Liver (tissue), 3 donors: ENCODE measurements at regions not wholly inside any gene's neighbourhood (a gene's known extent, or its start where the extent isn't known, plus 50 kb on each side); places are given as distances from the start of the nearest gene placed in this dataset.

ENCODE experiments used
- EGR1 ChIP-seq, 2 donors: IDR thresholded peaks; 2 replicates each; pipeline ENCODE4 v1.6.1; 2016 to 2018; ENCODE audit warnings: antibody characterized with exemption in 2 of 2, low read depth in 2 of 2
- GABPA ChIP-seq, 2 donors: IDR thresholded peaks in 1 of 2; conservative IDR thresholded peaks in 1 of 2; 2 replicates each; pipeline ENCODE4 v1.6.1; 2016; ENCODE audit warnings: antibody characterized with exemption in 2 of 2, mild to moderate bottlenecking in 1 of 2, moderate library complexity in 1 of 2
- HNF4A ChIP-seq, 2 donors: conservative IDR thresholded peaks; 2 replicates each; pipeline ENCODE4 v1.6.1; 2016; ENCODE audit warnings: antibody characterized with exemption in 2 of 2, mild to moderate bottlenecking in 2 of 2
- JUND ChIP-seq, 2 donors: IDR thresholded peaks; 2 replicates each; pipeline ENCODE4 v1.6.1; 2016; ENCODE audit warnings: antibody characterized with exemption in 2 of 2
- NR2F2 ChIP-seq: IDR thresholded peaks from 2 replicates; pipeline ENCODE4 v1.6.1; 2016; ENCODE audit warnings: antibody characterized with exemption
- RAD21 ChIP-seq, 2 donors: IDR thresholded peaks; 2 replicates each; pipeline ENCODE4 v1.6.1; 2016; ENCODE audit warnings: antibody characterized with exemption in 2 of 2, mild to moderate bottlenecking in 2 of 2
- SP1 ChIP-seq: IDR thresholded peaks from 2 replicates; pipeline ENCODE4 v1.6.1; 2018; ENCODE audit warnings: antibody characterized with exemption, mild to moderate bottlenecking
- TAF1 ChIP-seq: conservative IDR thresholded peaks from 2 replicates; pipeline ENCODE4 v1.6.1; 2016; ENCODE audit warnings: antibody characterized with exemption, mild to moderate bottlenecking
- YY1 ChIP-seq: IDR thresholded peaks from 2 replicates; pipeline ENCODE4 v1.6.1; 2016; ENCODE audit warnings: antibody characterized with exemption, mild to moderate bottlenecking
- TF ChIP-seq, protein P1 (sequence below): fragments of 150-350 bp; IDR thresholded peaks from 2 replicates; pipeline ENCODE4 v1.5.1; 2017; ENCODE audit warnings: improper control_type of control experiment, low read depth, low read length; ENCODE audit not compliant: missing input control
- TF ChIP-seq, protein P2 (sequence below): IDR thresholded peaks from 2 replicates; pipeline ENCODE4 v1.6.1; 2016; ENCODE audit warnings: antibody characterized with exemption
- TF ChIP-seq, protein P3 (sequence below): IDR thresholded peaks from 2 replicates; pipeline ENCODE4 v1.6.1; 2016; ENCODE audit warnings: antibody characterized with exemption
- TF ChIP-seq, protein P4 (sequence below): IDR thresholded peaks from 2 replicates; pipeline ENCODE4 v1.6.1; 2016; ENCODE audit warnings: antibody characterized with exemption, mild to moderate bottlenecking
- donor health status: healthy.
- donor health status: healthy.

DNA sequence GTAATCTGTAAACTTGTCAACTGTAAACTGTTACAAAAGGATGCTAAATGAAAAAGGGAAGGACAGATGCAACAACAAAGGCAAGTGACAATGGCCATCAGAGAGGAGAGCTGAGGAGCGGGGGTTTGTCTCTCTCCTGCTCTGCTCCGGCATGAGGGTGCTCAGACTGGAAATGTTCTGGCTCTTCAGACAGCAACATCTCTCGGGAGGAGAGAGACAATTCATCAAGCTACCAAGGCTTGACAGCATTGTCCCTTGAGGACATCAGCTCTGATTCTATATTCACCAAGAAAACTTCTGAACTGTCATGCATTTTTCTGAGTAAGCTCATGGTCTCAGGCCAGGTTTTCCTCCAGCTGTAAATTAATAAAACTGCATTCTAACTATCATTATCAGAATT is 408.2 kb downstream of the IGSF11 start:
- TF ChIP-seq, protein P1, sequence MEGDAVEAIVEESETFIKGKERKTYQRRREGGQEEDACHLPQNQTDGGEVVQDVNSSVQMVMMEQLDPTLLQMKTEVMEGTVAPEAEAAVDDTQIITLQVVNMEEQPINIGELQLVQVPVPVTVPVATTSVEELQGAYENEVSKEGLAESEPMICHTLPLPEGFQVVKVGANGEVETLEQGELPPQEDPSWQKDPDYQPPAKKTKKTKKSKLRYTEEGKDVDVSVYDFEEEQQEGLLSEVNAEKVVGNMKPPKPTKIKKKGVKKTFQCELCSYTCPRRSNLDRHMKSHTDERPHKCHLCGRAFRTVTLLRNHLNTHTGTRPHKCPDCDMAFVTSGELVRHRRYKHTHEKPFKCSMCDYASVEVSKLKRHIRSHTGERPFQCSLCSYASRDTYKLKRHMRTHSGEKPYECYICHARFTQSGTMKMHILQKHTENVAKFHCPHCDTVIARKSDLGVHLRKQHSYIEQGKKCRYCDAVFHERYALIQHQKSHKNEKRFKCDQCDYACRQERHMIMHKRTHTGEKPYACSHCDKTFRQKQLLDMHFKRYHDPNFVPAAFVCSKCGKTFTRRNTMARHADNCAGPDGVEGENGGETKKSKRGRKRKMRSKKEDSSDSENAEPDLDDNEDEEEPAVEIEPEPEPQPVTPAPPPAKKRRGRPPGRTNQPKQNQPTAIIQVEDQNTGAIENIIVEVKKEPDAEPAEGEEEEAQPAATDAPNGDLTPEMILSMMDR, result no peak
- TF ChIP-seq SP1 (no peak), JUND (IDR thresholded peaks at IDR 0.05) (no peak), YY1 (no peak), HNF4A (conservative IDR thresholded peaks at IDR 0.05) (no peak), RAD21 (IDR thresholded peaks at IDR 0.05) (no peak), TAF1 (no peak), GABPA (IDR thresholded peaks at IDR 0.05 in 1 of 2, conservative IDR thresholded peaks at IDR 0.05 in 1 of 2) (no peak), EGR1 (IDR thresholded peaks at IDR 0.05; ENCODE audit: low read depth in 2 of 2) (no peak), NR2F2 (no peak)
- TF ChIP-seq, protein P2, sequence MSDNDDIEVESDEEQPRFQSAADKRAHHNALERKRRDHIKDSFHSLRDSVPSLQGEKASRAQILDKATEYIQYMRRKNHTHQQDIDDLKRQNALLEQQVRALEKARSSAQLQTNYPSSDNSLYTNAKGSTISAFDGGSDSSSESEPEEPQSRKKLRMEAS, result no peak
- TF ChIP-seq, protein P3, sequence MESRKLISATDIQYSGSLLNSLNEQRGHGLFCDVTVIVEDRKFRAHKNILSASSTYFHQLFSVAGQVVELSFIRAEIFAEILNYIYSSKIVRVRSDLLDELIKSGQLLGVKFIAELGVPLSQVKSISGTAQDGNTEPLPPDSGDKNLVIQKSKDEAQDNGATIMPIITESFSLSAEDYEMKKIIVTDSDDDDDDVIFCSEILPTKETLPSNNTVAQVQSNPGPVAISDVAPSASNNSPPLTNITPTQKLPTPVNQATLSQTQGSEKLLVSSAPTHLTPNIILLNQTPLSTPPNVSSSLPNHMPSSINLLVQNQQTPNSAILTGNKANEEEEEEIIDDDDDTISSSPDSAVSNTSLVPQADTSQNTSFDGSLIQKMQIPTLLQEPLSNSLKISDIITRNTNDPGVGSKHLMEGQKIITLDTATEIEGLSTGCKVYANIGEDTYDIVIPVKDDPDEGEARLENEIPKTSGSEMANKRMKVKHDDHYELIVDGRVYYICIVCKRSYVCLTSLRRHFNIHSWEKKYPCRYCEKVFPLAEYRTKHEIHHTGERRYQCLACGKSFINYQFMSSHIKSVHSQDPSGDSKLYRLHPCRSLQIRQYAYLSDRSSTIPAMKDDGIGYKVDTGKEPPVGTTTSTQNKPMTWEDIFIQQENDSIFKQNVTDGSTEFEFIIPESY, result no peak
- TF ChIP-seq, protein P4, sequence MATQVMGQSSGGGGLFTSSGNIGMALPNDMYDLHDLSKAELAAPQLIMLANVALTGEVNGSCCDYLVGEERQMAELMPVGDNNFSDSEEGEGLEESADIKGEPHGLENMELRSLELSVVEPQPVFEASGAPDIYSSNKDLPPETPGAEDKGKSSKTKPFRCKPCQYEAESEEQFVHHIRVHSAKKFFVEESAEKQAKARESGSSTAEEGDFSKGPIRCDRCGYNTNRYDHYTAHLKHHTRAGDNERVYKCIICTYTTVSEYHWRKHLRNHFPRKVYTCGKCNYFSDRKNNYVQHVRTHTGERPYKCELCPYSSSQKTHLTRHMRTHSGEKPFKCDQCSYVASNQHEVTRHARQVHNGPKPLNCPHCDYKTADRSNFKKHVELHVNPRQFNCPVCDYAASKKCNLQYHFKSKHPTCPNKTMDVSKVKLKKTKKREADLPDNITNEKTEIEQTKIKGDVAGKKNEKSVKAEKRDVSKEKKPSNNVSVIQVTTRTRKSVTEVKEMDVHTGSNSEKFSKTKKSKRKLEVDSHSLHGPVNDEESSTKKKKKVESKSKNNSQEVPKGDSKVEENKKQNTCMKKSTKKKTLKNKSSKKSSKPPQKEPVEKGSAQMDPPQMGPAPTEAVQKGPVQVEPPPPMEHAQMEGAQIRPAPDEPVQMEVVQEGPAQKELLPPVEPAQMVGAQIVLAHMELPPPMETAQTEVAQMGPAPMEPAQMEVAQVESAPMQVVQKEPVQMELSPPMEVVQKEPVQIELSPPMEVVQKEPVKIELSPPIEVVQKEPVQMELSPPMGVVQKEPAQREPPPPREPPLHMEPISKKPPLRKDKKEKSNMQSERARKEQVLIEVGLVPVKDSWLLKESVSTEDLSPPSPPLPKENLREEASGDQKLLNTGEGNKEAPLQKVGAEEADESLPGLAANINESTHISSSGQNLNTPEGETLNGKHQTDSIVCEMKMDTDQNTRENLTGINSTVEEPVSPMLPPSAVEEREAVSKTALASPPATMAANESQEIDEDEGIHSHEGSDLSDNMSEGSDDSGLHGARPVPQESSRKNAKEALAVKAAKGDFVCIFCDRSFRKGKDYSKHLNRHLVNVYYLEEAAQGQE, result no peak
